Activated CD4-positive, alpha-beta T cell treated with anti-CD3 and anti-CD28 coated beads for 48 hours (primary cell): ENCODE measurements at regions not wholly inside any gene's neighbourhood (a gene's known extent, or its start where the extent isn't known, plus 50 kb on each side); places are given as distances from the start of the nearest gene placed in this dataset.

Experiments
- DNase-seq: peaks from one replicate; pipeline ENCODE4 v3.0.0-alpha.2; 2020

GRCh38 chr11:112599265-112599664 is 338.6 kb upstream of the PLET1 start:
- DNase-seq: no peak

GRCh38 chr11:112599856-112600533 is 339.3 kb upstream of the PLET1 start:
- no peak for DNase-seq

- no peak for DNase-seq
Measured at GRCh38 chr11:112605093-112605666, 344.5 kb upstream of the PLET1 start.

GRCh38 chr11:112606656-112607055 is 346.0 kb upstream of the PLET1 start:
- DNase-seq: no peak

- DNase-seq: no peak
Measured at GRCh38 chr11:112608509-112608908, 347.8 kb upstream of the PLET1 start.

GRCh38 chr11:112610494-112610893 is 349.8 kb upstream of the PLET1 start:
- DNase-seq: no peak

GRCh38 chr11:112610996-112611750 is 350.0 kb upstream of the NCAM1 start:
- DNase-seq: no peak

- no peak for DNase-seq
Measured at GRCh38 chr11:112611771-112612170, 349.4 kb upstream of the NCAM1 start.

GRCh38 chr11:112612250-112612849 is 348.9 kb upstream of the NCAM1 start:
- no peak for DNase-seq

GRCh38 chr11:112613051-112613972 is 347.9 kb upstream of the NCAM1 start:
- no peak for DNase-seq

- no peak for DNase-seq
Measured at GRCh38 chr11:112614605-112615004, 346.6 kb upstream of the NCAM1 start.

GRCh38 chr11:112615238-112615637 is 346.0 kb upstream of the NCAM1 start:
- DNase-seq: no peak

- DNase-seq: no peak
Measured at GRCh38 chr11:112615891-112616290, 345.3 kb upstream of the NCAM1 start.

GRCh38 chr11:112616327-112617097 is 344.7 kb upstream of the NCAM1 start:
- no peak for DNase-seq

GRCh38 chr11:112617098-112617425 is 344.2 kb upstream of the NCAM1 start:
- no peak for DNase-seq

- DNase-seq: no peak
Measured at GRCh38 chr11:112617977-112618826, 343.0 kb upstream of the NCAM1 start.

GRCh38 chr11:112619106-112619505 is 342.1 kb upstream of the NCAM1 start:
- no peak for DNase-seq

- no peak for DNase-seq
Measured at GRCh38 chr11:112620621-112621394, 340.4 kb upstream of the NCAM1 start.

- no peak for DNase-seq
Measured at GRCh38 chr11:112623057-112623456, 338.2 kb upstream of the NCAM1 start.

GRCh38 chr11:112624431-112624830 is 336.8 kb upstream of the NCAM1 start:
- no peak for DNase-seq
